Pancreas (tissue), 10 donors: ENCODE measurements at regions not wholly inside any gene's neighbourhood (a gene's known extent, or its start where the extent isn't known, plus 50 kb on each side); places are given as distances from the start of the nearest gene placed in this dataset.

Experiments
- ATAC-seq, 4 donors: fragments of 200-7000 bp; cut with Tn5 transposase; one replicate each; pipeline versions ENCODE4 v1.8.0 to v1.9.1; 2020; ENCODE audit warnings: mild to moderate bottlenecking in 4 of 4, moderate library complexity in 4 of 4
- DNase-seq, 6 donors: peaks; one replicate each; pipeline ENCODE4 v3.0.0-alpha.2; 2020
- FAIRE-seq: peaks from 2 replicates; lab custom pipeline; 2012; peaks lifted over from hg19 to GRCh38; lab: Jason Lieb, UNC
- H3K27ac ChIP-seq, 4 donors: fragments of 200-600 bp; sonication (generic); 1 replicate in 3 of 4; 2 replicates in 1 of 4; pipeline versions ENCODE4 v1.5.0 to v1.8.0; 2020
- H3K27me3 ChIP-seq, 4 donors: fragments of 200-600 bp; one replicate each; pipeline ENCODE4 v1.8.0; 2021
- H3K36me3 ChIP-seq, 3 donors: fragments of 200-600 bp; sonication (generic) in 1 of 3; one replicate each; pipeline versions ENCODE4 v1.5.0 to v1.8.0; 2020 to 2021
- H3K4me1 ChIP-seq, 3 donors: fragments of 200-600 bp; one replicate each; pipeline ENCODE4 v1.8.0; 2021
- H3K4me3 ChIP-seq, 4 donors: fragments of 200-600 bp; sonication (generic) in 2 of 4; one replicate each; pipeline versions ENCODE4 v1.5.0 to v1.8.0; 2020 to 2021
- H3K9me3 ChIP-seq, 4 donors: fragments of 200-600 bp; one replicate each; pipeline ENCODE4 v1.8.0; 2021
- CTCF ChIP-seq, 4 donors: fragments of 200-600 bp; sonication (generic) in 3 of 4; IDR thresholded peaks; one replicate each; pipeline versions ENCODE4 v1.5.0 to v1.8.0; 2021; ENCODE audit warnings: antibody characterized with exemption in 4 of 4
- WGBS, 2 donors: extraction: QIAGEN DNeasy Blood & Tissue Kit; methylation state at CpG; one replicate each; pipeline ENCODE4 v1.1.7; 2013; 5-methylcytosine and 5-hydroxymethylcytosine counted together
- intact Hi-C, 3 donors: fragments of 100-400 bp; cut with DNase I; formaldehyde crosslinking; loops; one replicate each; pipeline versions ENCODE4 v1.11.1 to v1.14.2; 2022
- donor health status: healthy with polysubstance abuse.
- donor health status: DM: no; HTN: no; CAD: no; lungs with moderate emphysema.
- donor health status: DM: no; HTN: no; CAD: no.
- donor health status: control.
- donor health status: control.
- donor health status: Bipolar disorder and iron deficiency.
- donor health status: DM: yes; HTN: yes; CAD: no.
- donor health status: DM: no; HTN: no; CAD: no.
- donor health status: DM: no; HTN: no; CAD: no.
- donor health status: DM: yes; HTN: yes; CAD: no.

GRCh38 chr12:127174881-127175280 lies 1092.1 kb upstream of the TMEM132C start:
- ATAC-seq (no peak), DNase-seq (no peak), FAIRE-seq (no peak)
- WGBS, 2 donors: 46 to 66% methylated on average over 6 of the region's 6 CpGs
- Histone ChIP-seq H3K36me3 (no peaks in the 10 kb centered on the region), H3K9me3 (no peaks in the 10 kb centered on the region), H3K4me1 (no peaks in the 10 kb centered on the region), H3K4me3 (no peak overlapping the region), H3K27me3 (no peaks in the 10 kb centered on the region), H3K27ac (no peak overlapping the region)
- intact Hi-C loops: no loop called here
- no peak for TF ChIP-seq CTCF (IDR thresholded peaks at IDR 0.05)

- Histone ChIP-seq H3K36me3 (no peaks in the 10 kb centered on the region), H3K4me3 (no peak overlapping the region), H3K9me3 (no peaks in the 10 kb centered on the region), H3K27me3 (no peaks in the 10 kb centered on the region), H3K27ac (no peak overlapping the region), H3K4me1 (no peaks in the 10 kb centered on the region)
- ATAC-seq (no peak), FAIRE-seq (no peak), DNase-seq (no peak)
- WGBS, 2 donors: 72 to 88% methylated on average over 4 of the region's 4 CpGs
- TF ChIP-seq CTCF (IDR thresholded peaks at IDR 0.05): no peak
- intact Hi-C loops: no loop called here
Observed at GRCh38 chr12:127175361-127175760, 1091.6 kb upstream of the TMEM132C start.

GRCh38 chr12:127176804-127177203 lies 1090.2 kb upstream of the TMEM132C start:
- Histone ChIP-seq H3K27ac (no peak overlapping the region), H3K4me1 (no peaks in the 10 kb centered on the region), H3K4me3 (no peak overlapping the region), H3K9me3 (no peaks in the 10 kb centered on the region), H3K36me3 (no peaks in the 10 kb centered on the region), H3K27me3 (no peaks in the 10 kb centered on the region)
- no peak for FAIRE-seq
- intact Hi-C loops: no loop called here
- no peak for ATAC-seq
- no peak for TF ChIP-seq CTCF (IDR thresholded peaks at IDR 0.05)
- DNase-seq: no peak
- 78 to 90% methylated on average over 4 of the region's 4 CpGs for WGBS, 2 donors

GRCh38 chr12:127178052-127178451 lies 1088.9 kb upstream of the TMEM132C start:
- H3K4me3 ChIP-seq: no peak overlapping the region
- no peak for ATAC-seq
- no peak for TF ChIP-seq CTCF (IDR thresholded peaks at IDR 0.05)
- no peaks in the 10 kb centered on the region for H3K9me3 ChIP-seq
- 72 to 82% methylated on average over 5 of the region's 5 CpGs for WGBS, 2 donors
- DNase-seq: no peak
- no peak overlapping the region for H3K27ac ChIP-seq
- H3K36me3 ChIP-seq: no peaks in the 10 kb centered on the region
- no peak for FAIRE-seq
- H3K4me1 ChIP-seq: no peaks in the 10 kb centered on the region
- H3K27me3 ChIP-seq: no peaks in the 10 kb centered on the region
- intact Hi-C loops: no loop called here

- 90 to 91% methylated on average over 1 of the region's 1 CpG for WGBS, 2 donors
- no peak overlapping the region for H3K27ac ChIP-seq
- H3K9me3 ChIP-seq: no peaks in the 10 kb centered on the region
- H3K4me1 ChIP-seq: no peaks in the 10 kb centered on the region
- no peak for TF ChIP-seq CTCF (IDR thresholded peaks at IDR 0.05)
- H3K36me3 ChIP-seq: no peaks in the 10 kb centered on the region
- no peak overlapping the region for H3K4me3 ChIP-seq
- FAIRE-seq: no peak
- no peak for ATAC-seq
- intact Hi-C loops: no loop called here
- H3K27me3 ChIP-seq: no peaks in the 10 kb centered on the region
- no peak for DNase-seq
Observed at GRCh38 chr12:127178463-127178862, 1088.5 kb upstream of the TMEM132C start.
